NCI-H226 (cell line): ENCODE measurements at regions not wholly inside any gene's neighbourhood (a gene's known extent, or its start where the extent isn't known, plus 50 kb on each side); places are given as distances from the start of the nearest gene placed in this dataset.

ENCODE experiments used
- DNase-seq: peaks from one replicate; pipeline ENCODE4 v3.0.0-alpha.2; 2015

DNA sequence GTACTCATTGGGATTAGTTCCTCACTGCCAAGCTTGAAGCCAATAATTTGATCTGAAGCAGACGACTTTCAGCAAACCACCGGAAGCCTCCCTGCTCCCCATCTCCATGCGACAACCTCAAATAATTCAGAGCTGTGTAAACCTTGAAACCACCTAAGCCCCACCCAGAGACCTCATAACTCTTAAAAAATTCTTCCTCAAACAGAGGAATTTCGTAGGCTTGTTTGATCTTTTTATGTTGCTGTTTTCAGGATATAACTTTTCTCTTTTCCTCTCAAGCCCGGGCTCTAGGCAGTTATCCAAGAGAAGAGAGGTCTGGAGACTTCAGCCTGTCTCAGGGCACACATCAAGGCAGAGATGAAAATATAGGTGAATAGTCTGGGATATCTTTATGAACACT lies 311.6 kb downstream of the KCNRG start:
- DNase-seq = no peak

DNA sequence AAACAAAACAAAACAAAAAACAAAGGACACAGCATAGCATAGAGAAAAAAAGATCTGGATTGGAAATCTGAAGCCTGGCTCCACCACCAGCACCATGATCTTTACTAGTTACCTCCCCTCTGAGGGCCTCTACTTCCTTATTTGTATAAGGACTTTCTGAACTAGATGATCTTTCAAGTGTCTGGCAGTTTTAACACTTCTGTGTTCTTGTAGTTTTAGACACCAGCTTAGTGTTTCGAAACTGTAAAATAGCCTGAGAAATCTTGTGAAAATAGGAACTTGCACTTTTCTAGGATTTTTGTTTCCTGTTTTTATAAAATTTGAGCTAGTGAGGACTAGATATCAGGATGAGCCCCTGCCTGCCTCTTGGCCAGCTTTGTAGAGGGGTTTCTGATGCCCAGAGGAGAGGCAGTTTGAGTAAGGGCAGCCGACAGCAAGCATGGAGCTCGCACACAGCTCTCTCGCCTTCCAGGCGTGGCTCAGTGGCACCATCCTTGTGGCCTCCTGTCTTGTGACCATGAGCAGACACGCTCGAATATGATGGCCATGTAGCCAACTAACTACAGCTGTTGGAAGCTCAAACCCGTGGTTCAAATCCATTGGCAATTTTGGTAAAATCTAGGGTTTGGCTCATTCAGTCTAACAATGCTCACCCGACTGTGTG lies 319.0 kb downstream of the KCNRG start:
- DNase-seq = no peak

- no peak for DNase-seq
These were observed 319.7 kb downstream of the KCNRG start for GRCh38 chr13:50334944-50335343.

DNA sequence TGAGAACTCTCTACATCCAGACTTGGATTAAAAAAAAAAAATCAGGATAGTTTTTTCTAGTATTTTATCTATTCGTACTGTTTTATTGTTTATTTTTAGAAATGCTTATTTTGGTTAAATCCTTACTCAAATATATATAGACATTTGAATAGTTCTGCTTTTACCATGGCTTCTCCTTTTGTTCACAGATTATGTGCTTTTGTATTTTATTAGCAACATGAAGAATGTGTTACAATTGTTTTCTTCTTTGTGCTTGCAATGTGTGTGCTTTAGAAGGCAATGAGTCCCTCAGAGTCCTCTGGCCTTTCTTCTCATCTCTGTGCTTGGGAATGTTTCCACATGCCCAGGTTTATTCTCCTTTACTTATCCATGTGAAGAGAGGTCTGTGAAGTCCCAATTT lies 324.0 kb downstream of the KCNRG start:
- DNase-seq = no peak

DNA sequence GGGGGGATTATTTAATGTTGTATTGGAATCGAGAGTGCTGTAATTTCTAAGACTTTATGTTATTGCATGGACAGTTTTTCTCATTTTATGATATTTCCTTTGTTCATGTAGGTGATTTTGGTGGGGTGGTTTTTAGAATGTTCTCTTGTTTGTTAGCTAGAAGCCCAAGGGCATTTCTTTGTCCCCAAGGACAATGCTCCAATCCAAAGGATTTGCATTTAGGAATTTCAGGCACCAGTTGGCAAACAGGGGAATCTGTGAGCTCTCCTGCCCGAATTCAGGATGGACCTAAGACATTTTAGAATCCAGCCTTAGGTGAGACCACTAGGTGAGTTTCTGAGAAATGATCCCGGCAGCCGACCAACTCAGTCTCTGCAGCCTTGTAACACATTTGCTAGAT lies 324.9 kb downstream of the KCNRG start:
- DNase-seq = no peak

GRCh38 chr13:50340551-50341287 lies 325.5 kb downstream of the KCNRG start:
- no peak for DNase-seq

GRCh38 chr13:50341526-50341925 lies 326.3 kb downstream of the KCNRG start:
- DNase-seq = no peak

- DNase-seq = no peak
These were observed 329.5 kb downstream of the KCNRG start for GRCh38 chr13:50344717-50345116.

- DNase-seq = no peak
These were observed 330.6 kb downstream of the KCNRG start for GRCh38 chr13:50345804-50346203.

- no peak for DNase-seq
These were observed 333.1 kb downstream of the KCNRG start for GRCh38 chr13:50348371-50348770.

DNA sequence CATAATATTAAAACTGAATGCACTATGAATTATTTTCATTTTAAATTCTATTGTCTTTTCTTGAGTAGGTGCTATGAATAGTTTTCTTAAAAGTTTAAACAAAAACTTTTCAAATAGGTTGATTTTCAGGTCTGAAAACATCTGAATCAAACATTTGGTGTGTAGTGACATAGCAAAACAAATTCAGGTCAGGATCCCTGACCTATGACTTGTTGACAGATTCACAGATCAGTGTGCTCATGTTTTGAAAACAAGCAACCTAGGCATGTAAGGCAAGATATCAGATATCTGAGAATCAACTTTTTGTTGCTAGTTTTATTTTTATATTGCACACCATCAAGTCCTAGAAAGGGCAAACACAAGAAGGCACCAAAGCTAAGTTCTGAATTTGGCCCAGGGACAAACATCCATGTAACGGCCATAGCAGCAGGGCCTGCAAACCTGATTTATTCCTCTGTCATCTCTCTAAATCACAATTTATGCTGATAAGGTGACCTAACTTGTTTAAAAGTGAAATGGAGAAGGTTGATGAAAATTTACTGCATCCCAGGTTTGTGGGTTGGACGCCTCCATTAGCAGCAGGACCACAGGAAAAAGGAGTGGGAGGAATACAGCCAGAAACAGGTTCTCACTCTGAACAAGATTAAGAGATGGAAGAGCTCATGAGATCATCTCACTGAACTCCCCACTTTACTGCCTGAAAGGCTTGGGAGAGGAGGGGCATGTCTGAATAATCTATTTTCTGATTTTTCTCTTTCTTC lies 337.7 kb downstream of the KCNRG start:
- no peak for DNase-seq

GRCh38 chr13:50353651-50354415 lies 338.6 kb downstream of the KCNRG start:
- DNase-seq = no peak

DNA sequence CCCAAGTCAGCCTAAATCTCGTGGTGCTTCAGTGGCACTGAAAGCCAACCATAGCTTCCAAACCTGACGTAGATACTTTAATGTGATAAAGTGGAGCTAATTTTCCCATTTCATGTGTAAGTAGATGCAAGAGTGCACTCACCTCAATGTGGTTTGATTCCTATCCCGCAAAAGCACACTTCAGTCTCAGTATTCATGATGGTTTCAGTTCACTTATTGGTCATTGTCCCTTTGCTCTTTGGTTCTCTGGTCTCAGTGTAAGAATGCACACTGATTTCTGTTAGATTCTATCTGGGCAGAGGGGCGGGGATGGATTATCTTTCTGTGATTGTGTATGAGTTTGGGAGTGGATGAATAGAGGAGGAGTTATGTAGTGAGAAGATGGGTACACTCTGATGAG lies 340.6 kb downstream of the KCNRG start:
- DNase-seq = no peak

DNA sequence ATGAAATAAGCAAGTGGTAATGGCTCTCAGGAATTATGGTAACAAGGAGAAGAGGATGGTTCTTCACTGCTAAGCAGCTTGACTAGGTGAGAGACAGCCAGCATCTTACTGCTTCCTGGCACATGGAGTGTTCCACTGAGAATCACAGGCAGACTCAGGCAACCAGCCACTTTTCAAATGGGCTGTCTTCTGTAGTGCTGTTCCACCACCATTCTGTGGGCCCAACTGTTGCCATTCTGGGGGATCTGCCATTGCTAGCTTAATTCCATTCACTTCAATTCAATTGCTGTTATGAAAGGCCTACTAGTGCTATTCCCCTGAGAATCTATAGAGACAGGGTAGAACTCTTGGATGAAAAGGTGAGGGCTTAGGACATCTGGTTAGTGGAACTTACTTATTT lies 341.9 kb downstream of the KCNRG start:
- no peak for DNase-seq

GRCh38 chr13:50357586-50358118 lies 342.4 kb downstream of the KCNRG start:
- DNase-seq = peak; percentile 28

DNA sequence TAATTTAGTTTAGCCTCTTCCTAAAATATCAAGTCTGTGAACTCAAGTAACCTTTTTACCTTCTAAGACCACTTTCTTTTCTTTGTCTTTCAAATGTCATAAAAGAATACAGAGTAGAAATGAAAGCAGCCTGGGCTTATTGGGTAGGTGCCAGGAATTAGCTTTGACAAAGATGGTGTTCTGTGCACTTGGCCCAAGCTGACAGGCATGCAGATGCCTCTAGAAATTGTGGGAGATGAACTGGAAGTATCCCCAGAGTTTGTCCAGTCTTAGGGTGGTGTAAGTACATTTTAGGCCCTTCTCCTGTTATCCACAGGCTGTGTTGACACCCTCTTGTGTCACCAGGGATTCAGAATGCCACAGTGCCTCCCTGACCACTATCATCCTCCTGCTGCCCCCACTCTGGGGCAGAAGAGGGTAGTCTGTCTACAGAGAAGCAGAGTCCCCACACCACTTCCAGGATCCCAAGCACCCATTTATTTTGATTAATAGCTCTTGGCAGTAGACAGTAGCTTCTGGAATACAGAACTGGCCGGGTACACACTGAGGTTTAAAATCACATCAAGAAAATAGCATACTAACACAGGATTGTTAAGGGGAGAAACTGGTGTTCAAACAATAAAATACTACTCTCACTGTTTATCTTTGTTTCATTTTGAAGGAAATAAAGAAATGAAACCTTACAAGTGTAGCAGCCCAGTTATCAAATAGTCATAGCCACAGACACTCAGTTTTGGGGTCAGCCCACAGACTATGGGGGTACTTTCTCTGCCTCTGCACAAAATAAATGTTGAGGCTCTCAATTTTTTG lies 343.2 kb downstream of the KCNRG start:
- DNase-seq = no peak

GRCh38 chr13:50359041-50359367 lies 343.8 kb downstream of the KCNRG start:
- DNase-seq = no peak

- DNase-seq = no peak
These were observed 344.5 kb downstream of the KCNRG start for GRCh38 chr13:50359779-50360178.

GRCh38 chr13:50360637-50361036 lies 345.4 kb downstream of the KCNRG start:
- DNase-seq = no peak

GRCh38 chr13:50361282-50361681 lies 346.0 kb downstream of the KCNRG start:
- no peak for DNase-seq

DNA sequence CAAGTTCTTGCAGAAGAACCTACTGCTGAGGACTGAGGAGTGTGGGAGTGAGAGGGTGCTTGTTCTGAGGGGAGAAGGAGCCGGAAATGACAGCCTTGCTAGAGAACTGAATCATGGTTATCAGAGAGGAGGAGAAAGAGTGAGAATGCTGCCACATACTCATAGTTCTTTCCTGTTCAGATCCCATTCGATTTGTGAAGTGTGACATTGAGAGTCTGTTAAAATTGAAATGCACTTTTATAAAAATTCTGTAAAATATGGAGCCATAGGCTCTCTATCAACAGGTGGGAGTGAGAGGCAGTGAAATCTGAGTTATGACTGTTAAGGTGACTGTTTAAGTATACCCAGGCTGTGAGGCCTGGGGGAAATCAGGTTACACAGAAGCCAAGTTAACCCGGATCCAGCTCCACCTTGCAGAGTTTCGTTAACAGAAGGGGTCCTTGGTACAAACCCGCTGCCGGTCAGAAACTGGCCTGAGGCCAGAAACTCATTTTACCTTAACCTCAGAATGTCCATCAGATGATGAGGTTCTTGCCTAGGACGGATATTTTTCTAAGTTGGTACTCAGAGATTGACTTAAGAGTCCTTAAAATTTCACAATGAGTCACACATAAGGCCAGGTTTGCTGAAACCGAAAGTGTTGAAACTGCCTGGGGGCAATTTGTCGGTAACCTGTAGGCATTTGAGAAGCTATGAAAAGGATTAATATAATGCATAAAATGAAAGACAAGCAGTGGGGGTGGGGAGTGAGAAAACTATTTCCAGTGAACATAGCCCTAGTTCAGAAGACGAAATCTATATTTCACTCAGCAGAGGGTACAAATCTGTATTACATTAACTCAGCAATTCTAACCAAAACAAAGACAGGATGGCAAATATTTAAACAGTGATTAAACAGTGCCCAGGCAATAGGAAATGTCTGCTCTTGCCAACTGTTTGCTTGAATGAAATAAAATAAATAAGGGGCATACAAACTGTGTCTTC lies 350.5 kb downstream of the KCNRG start:
- DNase-seq = peak; percentile 85
